Stimulated activated CD8-positive, alpha-beta memory T cell treated with anti-CD3 and anti-CD28 coated beads, Interleukin-12 subunit alpha, Interleukin-12 subunit beta, amount 100 ng/mL, for 1 hour (primary cell): ENCODE measurements at regions not wholly inside any gene's neighbourhood (a gene's known extent, or its start where the extent isn't known, plus 50 kb on each side); places are given as distances from the start of the nearest gene placed in this dataset.
"Not testable (repeated sequence)": the region's sequence is repeated elsewhere in the genome, so short reads cannot be mapped to it uniquely, and the experiment has no call there.

Experiments used
- DNase-seq: peaks from one replicate; pipeline ENCODE4 v3.0.0-alpha.2; 2020; ENCODE audit warnings: low read depth

GRCh38 chr14:30373526-30373925 lies 185.4 kb upstream of the G2E3 start:
- DNase-seq, result no peak

GRCh38 chr14:30375296-30375892 lies 183.6 kb upstream of the G2E3 start:
- peak; percentile 17 for DNase-seq

- DNase-seq, result no peak
These were observed 177.0 kb upstream of the G2E3 start for GRCh38 chr14:30381861-30382480.

- no peak for DNase-seq
These were observed 173.0 kb upstream of the G2E3 start for GRCh38 chr14:30385925-30386324.

GRCh38 chr14:30387871-30388270 lies 171.1 kb upstream of the G2E3 start:
- DNase-seq, result no peak

- no peak for DNase-seq
These were observed 169.7 kb upstream of the G2E3 start for GRCh38 chr14:30389134-30389876.

GRCh38 chr14:30389877-30390385 lies 169.0 kb upstream of the G2E3 start:
- no peak for DNase-seq

- no peak for DNase-seq
These were observed 163.9 kb upstream of the G2E3 start for GRCh38 chr14:30395065-30395464.

GRCh38 chr14:30402846-30403245 lies 156.1 kb upstream of the G2E3 start:
- DNase-seq, result no peak

- no peak for DNase-seq
These were observed 155.2 kb upstream of the G2E3 start for GRCh38 chr14:30403791-30404190.

- DNase-seq, result not testable (repeated sequence)
These were observed 149.4 kb upstream of the G2E3 start for GRCh38 chr14:30409508-30410015.

- no peak for DNase-seq
These were observed 148.0 kb upstream of the G2E3 start for GRCh38 chr14:30410986-30411385.

- DNase-seq, result not testable (repeated sequence)
These were observed 145.8 kb upstream of the G2E3 start for GRCh38 chr14:30413184-30413583.

GRCh38 chr14:30417121-30417520 lies 141.8 kb upstream of the G2E3 start:
- DNase-seq, result no peak

GRCh38 chr14:30417999-30418398 lies 141.0 kb upstream of the G2E3 start:
- no peak for DNase-seq

- DNase-seq, result no peak
These were observed 139.9 kb upstream of the G2E3 start for GRCh38 chr14:30419037-30419436.

GRCh38 chr14:30420515-30420914 lies 138.4 kb upstream of the G2E3 start:
- DNase-seq, result no peak

- DNase-seq, result no peak
These were observed 132.5 kb upstream of the G2E3 start for GRCh38 chr14:30426463-30426862.

GRCh38 chr14:30427401-30427800 lies 131.6 kb upstream of the G2E3 start:
- no peak for DNase-seq

GRCh38 chr14:30427846-30428245 lies 131.1 kb upstream of the G2E3 start:
- no peak for DNase-seq

GRCh38 chr14:30431552-30431951 lies 127.4 kb upstream of the G2E3 start:
- no peak for DNase-seq

GRCh38 chr14:30440961-30441360 lies 118.0 kb upstream of the G2E3 start:
- no peak for DNase-seq
